SU-DHL-6 (cell line): ENCODE measurements at regions not wholly inside any gene's neighbourhood (a gene's known extent, or its start where the extent isn't known, plus 50 kb on each side); places are given as distances from the start of the nearest gene placed in this dataset.

Experiments used
- H2AFZ ChIP-seq: fragments of 200-600 bp; sonication (generic); 2 replicates; pipeline ENCODE4 v1.6.1; 2014; ENCODE audit warnings: low read depth, mild to moderate bottlenecking, moderate library complexity, mixed read lengths, antibody characterized with exemption, low read length; ENCODE audit not compliant: severe bottlenecking
- H3F3A ChIP-seq: fragments of 200-600 bp; shearing (Covaris generic); 2 replicates; pipeline ENCODE4 v1.6.0; 2016; ENCODE audit warnings: antibody characterized with exemption, mild to moderate bottlenecking; ENCODE audit not compliant: insufficient read depth
- H3K27ac ChIP-seq: fragments of 200-600 bp; sonication (generic); 2 replicates; pipeline ENCODE4 v1.5.1; 2016; ENCODE audit warnings: low read depth, mild to moderate bottlenecking, low read length, moderate library complexity, mixed read lengths
- H3K27me3 ChIP-seq: fragments of 200-600 bp; sonication (generic), shearing (Covaris generic); 2 replicates; pipeline ENCODE4 v1.6.0; 2014; ENCODE audit warnings: mild to moderate bottlenecking, low read length
- H3K36me3 ChIP-seq: fragments of 200-600 bp; sonication (generic); 2 replicates; pipeline ENCODE4 v1.6.1; 2014; ENCODE audit warnings: mild to moderate bottlenecking, low read length, mixed read lengths
- H3K4me2 ChIP-seq: fragments of 300-600, 200-600 bp; shearing (Covaris generic), sonication (generic); 2 replicates; pipeline ENCODE4 v1.6.0; 2014; ENCODE audit warnings: low read length, low read depth, mild to moderate bottlenecking; ENCODE audit not compliant: poor library complexity, severe bottlenecking
- H3K4me3 ChIP-seq: fragments of 200-600 bp; sonication (generic); 2 replicates; pipeline ENCODE4 v1.5.1; 2014; ENCODE audit warnings: antibody characterized with exemption, low read length, mild to moderate bottlenecking, mixed read lengths; ENCODE audit not compliant: insufficient read depth, poor library complexity, severe bottlenecking
- H3K79me2 ChIP-seq: fragments of 200-600 bp; sonication (generic); 2 replicates; pipeline ENCODE4 v1.6.1; 2014; ENCODE audit warnings: mild to moderate bottlenecking, low read length, moderate library complexity; ENCODE audit not compliant: insufficient read depth
- H3K9ac ChIP-seq: fragments of 200-600 bp; sonication (generic); 2 replicates; pipeline ENCODE4 v1.7.0; 2014; ENCODE audit warnings: mild to moderate bottlenecking, low read length
- H3K9me2 ChIP-seq: fragments of 200-600 bp; sonication (generic); replicated peaks from 2 replicates; pipeline ENCODE4 v1.6.1; 2014; ENCODE audit warnings: low read length; ENCODE audit not compliant: insufficient read depth
- H3K9me3 ChIP-seq: fragments of 200-600 bp; sonication (generic); 2 replicates; pipeline ENCODE4 v1.6.1; 2014; ENCODE audit warnings: low read length, mixed read lengths; ENCODE audit not compliant: insufficient read depth
- H4K20me1 ChIP-seq: fragments of 200-600 bp; sonication (generic); 2 replicates; pipeline ENCODE4 v1.6.1; 2014; ENCODE audit warnings: low read depth, mild to moderate bottlenecking, antibody characterized with exemption, low read length, moderate library complexity, mixed read lengths
- CTCF ChIP-seq: fragments of 200-600 bp; sonication (generic); IDR thresholded peaks from one replicate; pipeline ENCODE4 v1.5.1; 2017; ENCODE audit warnings: antibody characterized with exemption, mild to moderate bottlenecking, low read length, moderate library complexity; ENCODE audit not compliant: insufficient read depth, poor library complexity, severe bottlenecking
- EZH2phosphoT487 ChIP-seq: fragments of 200-600 bp; sonication (generic), shearing (Covaris generic); conservative IDR thresholded peaks from 2 replicates; pipeline ENCODE4 v1.6.1; 2018; ENCODE audit warnings: mild to moderate bottlenecking, antibody characterized with exemption, low read length, moderate library complexity, mixed read lengths

- Histone ChIP-seq H3K9me3 (no peaks in the 10 kb centered on the region; the same call in 1 of the 2 replicates), H3K27me3 (no peaks in the 10 kb centered on the region), H3K4me2 (no peak overlapping the region), H3K27ac (no peak overlapping the region), H3K79me2 (no peaks in the 10 kb centered on the region), H3K36me3 (no peaks in the 10 kb centered on the region), H3F3A (no peaks in the 10 kb centered on the region), H2AFZ (no peak overlapping the region), H3K9me2 (no peaks in the 10 kb centered on the region), H3K9ac (no peak overlapping the region), H4K20me1 (no peaks in the 10 kb centered on the region), H3K4me3 (no peak overlapping the region)
- no peak for TF ChIP-seq EZH2phosphoT487
- TF ChIP-seq CTCF, result no peak
Observed at GRCh38 chr14:83664389-83664788, 1865.6 kb upstream of the FLRT2 start.

- H3K27ac ChIP-seq, result no peak overlapping the region
- H3K79me2 ChIP-seq, result no peaks in the 10 kb centered on the region
- no peaks in the 10 kb centered on the region; the same call in 1 of the 2 replicates for H3K9me3 ChIP-seq
- H3K4me3 ChIP-seq, result no peak overlapping the region
- no peaks in the 10 kb centered on the region for H4K20me1 ChIP-seq
- H3K9ac ChIP-seq, result no peak overlapping the region
- H3K36me3 ChIP-seq, result no peaks in the 10 kb centered on the region
- H3K27me3 ChIP-seq, result no peaks in the 10 kb centered on the region
- no peak overlapping the region for H2AFZ ChIP-seq
- H3K4me2 ChIP-seq, result no peak overlapping the region
- H3K9me2 ChIP-seq, result no peaks in the 10 kb centered on the region
- H3F3A ChIP-seq, result no peaks in the 10 kb centered on the region
- TF ChIP-seq EZH2phosphoT487 (no peak), CTCF (no peak)
Observed at GRCh38 chr14:83689265-83689664, 1840.7 kb upstream of the FLRT2 start.

GRCh38 chr14:83697099-83697498 lies 1832.8 kb upstream of the FLRT2 start:
- Histone ChIP-seq H3K27me3 (no peaks in the 10 kb centered on the region), H3K4me2 (no peak overlapping the region), H4K20me1 (no peaks in the 10 kb centered on the region), H3F3A (no peaks in the 10 kb centered on the region), H2AFZ (no peak overlapping the region), H3K79me2 (no peaks in the 10 kb centered on the region), H3K9me2 (no peaks in the 10 kb centered on the region), H3K9me3 (no peaks in the 10 kb centered on the region), H3K4me3 (no peak overlapping the region), H3K9ac (no peak overlapping the region), H3K36me3 (no peaks in the 10 kb centered on the region), H3K27ac (no peak overlapping the region)
- no peak for TF ChIP-seq CTCF
- no peak for TF ChIP-seq EZH2phosphoT487

GRCh38 chr14:83702619-83703018 lies 1827.3 kb upstream of the FLRT2 start:
- Histone ChIP-seq H3K27me3 (no peaks in the 10 kb centered on the region), H3K4me2 (no peak overlapping the region), H3K9me2 (no peaks in the 10 kb centered on the region), H2AFZ (no peak overlapping the region), H3K9ac (no peak overlapping the region), H3K9me3 (no peaks in the 10 kb centered on the region), H3K36me3 (no peaks in the 10 kb centered on the region), H3K4me3 (no peak overlapping the region), H3F3A (no peaks in the 10 kb centered on the region), H3K27ac (no peak overlapping the region), H4K20me1 (no peaks in the 10 kb centered on the region), H3K79me2 (no peaks in the 10 kb centered on the region)
- TF ChIP-seq EZH2phosphoT487 (no peak), CTCF (no peak)
